Adrenal gland (tissue), 9 donors: ENCODE measurements at regions not wholly inside any gene's neighbourhood (a gene's known extent, or its start where the extent isn't known, plus 50 kb on each side); places are given as distances from the start of the nearest gene placed in this dataset.
A peak's percentile ranks its signal among the peaks of the same experiment; 100 is the strongest.

Experiments used
- DNase-seq, 7 donors: peaks; one replicate each; pipeline ENCODE4 v3.0.0-alpha.2; 2019 to 2020
- H3K27ac ChIP-seq, 5 donors: fragments of 200-600 bp; sonication (generic) in 4 of 5; 1 replicate in 3 of 5; 2 replicates in 2 of 5; pipeline versions ENCODE4 v1.5.1 to v1.8.0; 2016 to 2020; ENCODE audit warnings: mild to moderate bottlenecking in 1 of 5
- H3K27me3 ChIP-seq: fragments of 200-600 bp; 2 replicates; pipeline ENCODE4 v1.8.0; 2021
- H3K36me3 ChIP-seq, 2 donors: fragments of 200-600 bp; replicated peaks in 1 of 2; 1 replicate in 1 of 2; 2 replicates in 1 of 2; pipeline versions ENCODE4 v1.5.1 to v1.8.0; 2018 to 2022
- H3K4me1 ChIP-seq, 2 donors: fragments of 200-600 bp; replicated peaks in 1 of 2; 1 replicate in 1 of 2; 2 replicates in 1 of 2; pipeline versions ENCODE4 v1.5.1 to v1.8.0; 2018 to 2021
- H3K4me3 ChIP-seq, 4 donors: fragments of 200-600 bp; sonication (generic) in 3 of 4; one replicate each; pipeline ENCODE4 v1.5.1; 2016 to 2018
- H3K9me3 ChIP-seq, 3 donors: fragments of 200-600 bp; sonication (generic) in 1 of 3; replicated peaks in 1 of 3; 1 replicate in 2 of 3; 2 replicates in 1 of 3; pipeline versions ENCODE4 v1.5.1 to v1.8.0; 2016 to 2021
- CTCF ChIP-seq, 6 experiments: fragments of 450-650 bp in 4 of 6; fragments of 200-600 bp in 2 of 6; sonication (generic) in 1 of 6; IDR thresholded peaks; 1 replicate in 5 of 6; 2 replicates in 1 of 6; pipeline versions ENCODE4 v1.5.1 to v1.8.0; 2016 to 2021; ENCODE audit warnings: antibody characterized with exemption in 6 of 6, mild to moderate bottlenecking in 2 of 6, moderate library complexity in 1 of 6
- POLR2A ChIP-seq, 2 donors: fragments of 450-650 bp; IDR thresholded peaks; one replicate each; pipeline ENCODE4 v1.6.1; 2017; ENCODE audit warnings: antibody characterized with exemption in 2 of 2, mild to moderate bottlenecking in 2 of 2, moderate library complexity in 1 of 2
- WGBS, 4 donors: extraction: QIAGEN DNeasy Blood & Tissue Kit in 2 of 4; methylation state at CpG; one replicate each; pipeline versions ENCODE4 v1.1.5 to v1.1.7; 2013 to 2017; 5-methylcytosine and 5-hydroxymethylcytosine counted together
- intact Hi-C, 2 donors: fragments of 100-400 bp; cut with DNase I; formaldehyde crosslinking; loops; one replicate each; pipeline versions ENCODE4 v1.14.1 to v1.15.0; 2022 to 2023
- donor health status: healthy with polysubstance abuse.
- donor health status: Bipolar disorder and iron deficiency.
- donor health status: DM: yes; HTN: yes; CAD: no.
- donor health status: DM: no; HTN: no; CAD: no.
- donor health status: DM: no; HTN: no; CAD: no.

DNA sequence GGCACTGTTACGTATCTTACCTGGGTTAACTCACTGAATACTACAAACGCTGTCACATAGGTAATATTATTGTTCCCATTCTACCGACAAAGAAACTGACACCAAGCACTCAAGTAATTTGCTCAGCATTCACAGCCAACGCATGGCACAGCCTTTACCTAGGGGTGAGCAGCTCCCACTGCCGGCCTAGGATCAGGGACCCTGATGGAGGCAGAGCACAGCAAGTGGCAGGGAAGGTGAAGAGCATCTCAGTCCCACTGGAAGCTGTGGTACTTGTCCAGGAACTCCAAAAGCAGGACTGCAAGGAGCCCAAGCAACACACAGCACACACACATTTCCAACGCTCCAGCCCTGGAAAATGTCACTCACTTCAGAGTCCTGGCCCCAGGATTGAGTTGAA lies 111.8 kb upstream of the CDKN3 start:
- 89 to 97% (median 92%) methylated on average over 6 of the region's 6 CpGs for WGBS, 4 donors

DNA sequence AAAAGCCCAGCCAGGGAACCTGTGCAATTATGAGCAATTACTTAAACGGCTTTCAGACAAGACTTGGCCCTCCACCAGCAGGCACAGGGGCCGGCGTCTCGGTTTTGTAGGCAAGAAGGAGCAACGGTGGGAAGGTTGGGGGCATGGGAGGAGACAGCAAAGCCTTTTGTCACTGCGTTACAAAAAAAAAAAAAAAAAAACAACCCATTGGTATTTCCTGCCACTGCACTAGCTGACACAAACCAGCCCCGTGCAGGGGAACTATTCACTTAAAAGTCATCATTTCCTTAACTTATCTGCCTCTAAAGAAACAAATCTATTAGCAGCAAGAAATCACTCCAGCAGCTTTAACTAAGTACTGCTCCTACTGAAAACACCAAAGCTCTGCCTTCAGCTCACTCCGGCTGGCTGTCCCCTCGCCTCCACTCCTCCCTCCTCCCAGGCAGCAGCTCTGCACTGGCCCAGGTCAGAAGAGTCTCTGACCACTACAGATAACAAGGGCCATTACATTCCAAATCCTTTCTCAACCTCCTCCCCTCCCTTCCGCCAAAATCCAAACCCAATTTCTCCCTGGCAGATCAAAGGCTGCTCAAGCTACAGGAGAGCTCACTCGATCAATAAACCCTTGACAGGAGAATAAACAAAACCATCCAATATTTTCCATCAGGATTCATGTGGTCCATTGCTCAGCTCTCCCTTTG lies 105.2 kb upstream of the CDKN3 start:
- 37 to 45% (median 42%) methylated on average over 10 to 11 of the region's 11 CpGs for WGBS, 4 donors
- H3K9me3 ChIP-seq: no peaks in the 10 kb centered on the region
- H3K27ac ChIP-seq: no peak overlapping the region
- intact Hi-C loops: no loop called here
- no peaks in the 10 kb centered on the region for H3K36me3 ChIP-seq
- H3K4me3 ChIP-seq: no peak overlapping the region
- H3K4me1 ChIP-seq: no peaks in the 10 kb centered on the region
- TF ChIP-seq POLR2A (IDR thresholded peaks at IDR 0.05) (no peak), CTCF (IDR thresholded peaks at IDR 0.05) (no peak)
- no peaks in the 10 kb centered on the region for H3K27me3 ChIP-seq
- DNase-seq: no peak

More for the DNA sequence above, 111.8 kb upstream of the CDKN3 start:
- H3K9me3 ChIP-seq: no peaks in the 10 kb centered on the region
- no peaks in the 10 kb centered on the region for H3K36me3 ChIP-seq
- H3K27ac ChIP-seq: no peak overlapping the region
- H3K27me3 ChIP-seq: no peaks in the 10 kb centered on the region
- DNase-seq: no peak
- no peak for TF ChIP-seq POLR2A (IDR thresholded peaks at IDR 0.05)
- no peak for TF ChIP-seq CTCF (IDR thresholded peaks at IDR 0.05)
- H3K4me1 ChIP-seq: no peaks in the 10 kb centered on the region
- H3K4me3 ChIP-seq: no peak overlapping the region
- intact Hi-C loops: no loop called here

DNA sequence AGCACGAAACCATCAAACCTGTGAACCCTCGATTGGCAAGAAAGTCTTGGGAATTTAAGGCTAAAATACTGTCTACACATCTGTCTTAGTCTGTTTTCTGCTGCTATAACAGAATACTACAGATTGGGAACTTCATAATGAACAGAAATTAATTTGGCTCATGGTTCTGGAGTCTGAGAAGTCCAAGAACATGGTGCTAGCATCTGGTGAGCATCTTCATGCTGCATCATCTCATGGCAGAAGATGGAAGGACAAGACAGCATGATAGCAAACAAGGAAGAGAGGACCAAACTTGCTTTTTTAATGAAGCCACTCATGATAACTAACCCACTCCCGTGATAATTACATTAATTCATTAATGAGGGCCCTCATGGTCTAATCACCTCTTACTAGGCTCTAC lies 102.0 kb upstream of the CDKN3 start:
- no peak for TF ChIP-seq CTCF (IDR thresholded peaks at IDR 0.05)
- TF ChIP-seq POLR2A (IDR thresholded peaks at IDR 0.05): no peak
- WGBS, 4 donors: 76 to 86% (median 79%) methylated on average over 3 of the region's 3 CpGs
- H3K4me1 ChIP-seq: no peaks in the 10 kb centered on the region
- no peaks in the 10 kb centered on the region for H3K36me3 ChIP-seq
- H3K27me3 ChIP-seq: no peaks in the 10 kb centered on the region
- no peak for DNase-seq
- no peak overlapping the region for H3K4me3 ChIP-seq
- intact Hi-C loops: no loop called here
- no peaks in the 10 kb centered on the region for H3K9me3 ChIP-seq
- H3K27ac ChIP-seq: no peak overlapping the region

- no peaks in the 10 kb centered on the region for H3K4me1 ChIP-seq
- H3K36me3 ChIP-seq: no peaks in the 10 kb centered on the region
- DNase-seq: no peak
- no peak for TF ChIP-seq CTCF (IDR thresholded peaks at IDR 0.05)
- TF ChIP-seq POLR2A (IDR thresholded peaks at IDR 0.05): peak in 1 of 2 donors; percentile 6
- intact Hi-C loops: no loop called here
- H3K9me3 ChIP-seq: no peaks in the 10 kb centered on the region
- 50 to 57% (median 53%) methylated on average over 16 of the region's 16 CpGs for WGBS, 4 donors
- H3K4me3 ChIP-seq: no peak overlapping the region
- no peaks in the 10 kb centered on the region for H3K27me3 ChIP-seq
- no peak overlapping the region for H3K27ac ChIP-seq
Observed at GRCh38 chr14:54299410-54300363, 97.1 kb upstream of the CDKN3 start.
